H1 (cell line): ENCODE measurements at regions not wholly inside any gene's neighbourhood (a gene's known extent, or its start where the extent isn't known, plus 50 kb on each side); places are given as distances from the start of the nearest gene placed in this dataset.

Source experiments
- CBX5 ChIP-seq: fragments of 300-800, 300-1000 bp; sonication (generic); IDR thresholded peaks from 2 replicates; pipeline ENCODE4 v1.7.1; 2016; ENCODE audit warnings: antibody characterized with exemption, low read length, low read depth
- CHD2 ChIP-seq: IDR thresholded peaks from 2 replicates; pipeline ENCODE4 v1.6.1; 2012; ENCODE audit warnings: low read length, improper control_type of control experiment
- CHD7 ChIP-seq: fragments of 300-600 bp; sonication (generic); IDR thresholded peaks from 2 replicates; pipeline ENCODE4 v1.7.1; 2012; ENCODE audit warnings: low read length, moderate library complexity, mild to moderate bottlenecking, inconsistent platforms; ENCODE audit not compliant: insufficient replicate concordance
- NANOG ChIP-seq: IDR thresholded peaks from 2 replicates; pipeline ENCODE4 v1.6.1; 2011; ENCODE audit warnings: low read length, low read depth, mild to moderate bottlenecking, inconsistent platforms; ENCODE audit not compliant: insufficient read depth, poor library complexity, severe bottlenecking
- SAP30 ChIP-seq: fragments of 300-600 bp; sonication (generic); IDR thresholded peaks from 2 replicates; pipeline ENCODE4 v1.7.1; 2012; ENCODE audit warnings: low read length, moderate library complexity, mild to moderate bottlenecking, inconsistent platforms; ENCODE audit not compliant: insufficient read depth, insufficient replicate concordance
- SIX5 ChIP-seq: IDR thresholded peaks from 2 replicates; pipeline ENCODE4 v1.6.1; 2011; ENCODE audit warnings: mild to moderate bottlenecking, low read depth, low read length
- SP4 ChIP-seq: IDR thresholded peaks from 2 replicates; pipeline ENCODE4 v1.6.1; 2012; ENCODE audit warnings: low read length, inconsistent platforms
- SRF ChIP-seq: IDR thresholded peaks from 2 replicates; pipeline ENCODE4 v1.6.1; 2011; ENCODE audit warnings: mild to moderate bottlenecking, low read depth, low read length, moderate library complexity
- SUZ12 ChIP-seq: fragments of 200-600 bp; sonication (generic); IDR thresholded peaks from 2 replicates; pipeline ENCODE4 v1.6.1; 2012; ENCODE audit warnings: mild to moderate bottlenecking, inconsistent platforms, low read length, moderate library complexity, mixed read lengths
- TF ChIP-seq, protein P1 (sequence below): IDR thresholded peaks from 2 replicates; pipeline ENCODE4 v1.6.1; 2011; ENCODE audit warnings: low read length, improper control_type of control experiment

- peak; percentile 82 for TF ChIP-seq CHD7
- TF ChIP-seq, protein P1, sequence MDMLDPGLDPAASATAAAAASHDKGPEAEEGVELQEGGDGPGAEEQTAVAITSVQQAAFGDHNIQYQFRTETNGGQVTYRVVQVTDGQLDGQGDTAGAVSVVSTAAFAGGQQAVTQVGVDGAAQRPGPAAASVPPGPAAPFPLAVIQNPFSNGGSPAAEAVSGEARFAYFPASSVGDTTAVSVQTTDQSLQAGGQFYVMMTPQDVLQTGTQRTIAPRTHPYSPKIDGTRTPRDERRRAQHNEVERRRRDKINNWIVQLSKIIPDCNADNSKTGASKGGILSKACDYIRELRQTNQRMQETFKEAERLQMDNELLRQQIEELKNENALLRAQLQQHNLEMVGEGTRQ: no peak
- no peak for TF ChIP-seq SAP30
- no peak for TF ChIP-seq CBX5
- TF ChIP-seq SRF: no peak
- peak; percentile 34 for TF ChIP-seq NANOG
- no peak for TF ChIP-seq SUZ12
- no peak for TF ChIP-seq SP4
- no peak for TF ChIP-seq SIX5
- TF ChIP-seq CHD2: no peak
These were observed 1061.8 kb upstream of the CITED2 start (continued) for GRCh38 chr6:140436023-140436811.
